HEK293T (cell line): ENCODE measurements at regions not wholly inside any gene's neighbourhood (a gene's known extent, or its start where the extent isn't known, plus 50 kb on each side); places are given as distances from the start of the nearest gene placed in this dataset.

ENCODE experiments used
- CTBP1 ChIP-seq: fragments of 450-650 bp; IDR thresholded peaks from 2 replicates; pipeline ENCODE4 v1.6.1; 2016; ENCODE audit warnings: borderline replicate concordance
- FOXK2 ChIP-seq: fragments of 450-650 bp; IDR thresholded peaks from 2 replicates; pipeline ENCODE4 v1.6.1; 2016; ENCODE audit warnings: mild to moderate bottlenecking
- SUZ12 ChIP-seq: fragments of 450-650 bp; IDR thresholded peaks from 2 replicates; pipeline ENCODE4 v1.6.1; 2016; ENCODE audit warnings: mild to moderate bottlenecking
- TARDBP ChIP-seq: fragments of 450-650 bp; IDR thresholded peaks from 2 replicates; pipeline ENCODE4 v1.6.1; 2016

- no peak for TF ChIP-seq FOXK2
- no peak for TF ChIP-seq SUZ12
- TF ChIP-seq CTBP1: no peak
- TF ChIP-seq TARDBP: no peak
Observed at GRCh38 chr7:92992483-92992882, 125.3 kb downstream of the SAMD9 start.
